Glomerular endothelial cell (primary cell): ENCODE measurements at regions not wholly inside any gene's neighbourhood (a gene's known extent, or its start where the extent isn't known, plus 50 kb on each side); places are given as distances from the start of the nearest gene placed in this dataset.
"Not testable (repeated sequence)": the region's sequence is repeated elsewhere in the genome, so short reads cannot be mapped to it uniquely, and the experiment has no call there.

Experiments
- DNase-seq: peaks from one replicate; pipeline ENCODE4 v3.0.0-alpha.2; 2011; ENCODE audit warnings: low read depth, low spot score; ENCODE audit errors: extremely low read depth

DNA sequence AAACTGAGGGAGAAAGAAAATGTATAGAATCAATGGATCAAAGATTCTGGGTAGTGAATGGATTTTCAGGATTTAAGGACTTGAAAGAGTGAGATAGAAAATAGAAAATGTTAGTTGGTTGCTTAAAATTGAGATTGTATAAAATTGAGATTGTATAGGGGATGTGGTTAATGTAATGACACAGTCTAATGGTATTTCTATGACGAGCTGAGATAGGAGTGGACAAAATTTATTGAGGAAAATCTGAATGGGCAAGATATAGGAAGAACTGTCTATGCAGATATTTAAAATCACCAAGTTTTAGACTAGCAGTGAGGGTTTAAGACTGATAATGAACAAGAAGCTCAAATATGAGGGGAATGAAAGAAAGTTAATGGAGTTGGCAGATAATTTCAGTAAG is 406.6 kb downstream of the NYAP2 start:
- no peak for DNase-seq

GRCh38 chr2:225802076-225802475 is 402.6 kb downstream of the NYAP2 start:
- DNase-seq: not testable (repeated sequence)

DNA sequence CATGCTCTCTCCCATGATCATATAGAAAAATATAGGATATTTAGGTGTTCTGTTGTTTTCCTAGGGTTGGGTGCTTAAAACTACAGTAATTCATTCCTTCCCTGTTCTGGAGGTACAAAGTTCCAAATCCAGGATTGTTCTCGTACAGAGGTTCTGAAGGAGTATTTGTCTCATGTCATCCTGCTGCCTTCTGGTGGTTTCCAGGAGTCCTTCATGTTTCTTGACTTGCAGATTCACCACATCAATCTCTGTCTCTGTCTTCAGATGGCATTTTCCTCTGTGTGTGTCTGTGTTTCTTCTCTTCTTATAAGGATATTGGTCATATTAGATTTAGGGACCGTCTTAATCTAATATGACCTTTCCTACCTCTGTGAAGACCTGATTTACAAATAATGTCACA is 397.9 kb downstream of the NYAP2 start:
- no peak for DNase-seq

DNA sequence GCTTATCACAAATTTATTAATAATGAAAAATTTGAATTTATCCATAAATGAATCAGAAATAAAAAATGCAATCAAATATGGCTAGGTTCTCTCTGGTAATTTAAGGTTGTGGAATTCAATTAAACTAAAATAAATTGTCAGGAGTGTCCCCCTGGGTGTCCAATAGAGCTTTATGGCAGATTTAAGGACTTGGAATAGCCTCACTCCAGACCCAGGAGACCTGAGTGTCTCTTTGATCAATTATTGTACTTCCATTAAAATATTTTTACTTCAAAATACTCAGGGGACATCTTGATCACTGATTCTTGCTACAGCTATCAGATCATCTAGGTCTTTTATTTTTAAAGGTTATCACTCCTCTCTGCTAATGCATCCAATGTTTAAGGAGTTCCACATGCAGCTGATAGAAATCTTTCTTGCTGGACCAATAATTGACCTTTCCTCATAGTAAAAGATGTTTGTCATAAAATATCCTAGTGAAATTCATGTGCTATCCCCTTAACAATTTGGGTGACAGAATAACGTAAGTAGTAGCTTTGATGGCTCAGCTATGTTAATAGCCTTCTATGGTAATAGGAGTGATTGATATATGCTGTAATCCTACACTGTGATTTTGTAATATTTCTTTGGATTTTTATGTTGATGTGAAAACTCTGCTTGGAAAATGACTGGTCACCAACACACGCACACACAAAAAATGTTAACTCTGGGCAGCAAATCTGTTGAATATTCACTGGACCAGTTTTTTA is 395.3 kb downstream of the NYAP2 start:
- no peak for DNase-seq

GRCh38 chr2:225793736-225794550 is 394.4 kb downstream of the NYAP2 start:
- DNase-seq: no peak

GRCh38 chr2:225788571-225789094 is 389.1 kb downstream of the NYAP2 start:
- no peak for DNase-seq

- DNase-seq: no peak
Observed at GRCh38 chr2:225787497-225787896, 388.0 kb downstream of the NYAP2 start.

DNA sequence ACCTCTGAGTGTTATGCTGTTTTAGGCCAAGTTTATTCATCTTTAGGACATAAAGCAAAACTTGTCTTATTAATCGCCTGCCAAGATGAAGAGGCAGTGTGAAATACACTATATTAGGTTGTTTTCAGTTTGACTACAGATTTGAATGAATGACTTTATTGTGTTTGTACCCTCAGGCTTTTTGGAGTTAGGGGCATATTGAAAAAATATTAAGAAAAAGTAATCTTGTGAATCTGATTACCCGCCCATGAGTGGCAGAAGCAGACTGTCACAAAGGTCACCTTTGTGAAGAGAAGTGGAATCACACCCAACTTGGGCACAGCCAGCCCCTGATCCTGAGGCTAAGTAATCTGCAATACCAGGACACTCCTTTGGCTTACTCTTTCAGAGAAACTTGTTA is 382.5 kb downstream of the NYAP2 start:
- no peak for DNase-seq

DNA sequence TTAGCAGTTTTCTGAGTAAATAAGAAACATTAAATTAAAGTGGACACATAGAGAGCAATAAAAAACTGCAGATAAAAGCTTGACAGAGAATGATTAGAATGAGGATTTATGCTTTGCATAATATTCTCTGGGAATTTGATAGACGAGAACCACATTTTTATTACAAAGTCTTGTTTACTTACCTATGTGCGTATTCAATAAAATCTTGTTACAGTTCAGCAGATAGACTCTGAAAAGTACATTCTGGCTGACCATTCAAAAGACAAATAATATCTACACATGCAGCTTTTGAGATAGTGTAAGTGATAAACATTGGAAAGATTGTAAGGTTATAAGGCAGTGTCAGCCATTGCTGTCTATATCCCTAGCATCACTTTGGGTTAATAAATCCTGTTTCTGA is 381.6 kb downstream of the NYAP2 start:
- no peak for DNase-seq

- no peak for DNase-seq
Observed at GRCh38 chr2:225779829-225780228, 380.3 kb downstream of the NYAP2 start.

DNA sequence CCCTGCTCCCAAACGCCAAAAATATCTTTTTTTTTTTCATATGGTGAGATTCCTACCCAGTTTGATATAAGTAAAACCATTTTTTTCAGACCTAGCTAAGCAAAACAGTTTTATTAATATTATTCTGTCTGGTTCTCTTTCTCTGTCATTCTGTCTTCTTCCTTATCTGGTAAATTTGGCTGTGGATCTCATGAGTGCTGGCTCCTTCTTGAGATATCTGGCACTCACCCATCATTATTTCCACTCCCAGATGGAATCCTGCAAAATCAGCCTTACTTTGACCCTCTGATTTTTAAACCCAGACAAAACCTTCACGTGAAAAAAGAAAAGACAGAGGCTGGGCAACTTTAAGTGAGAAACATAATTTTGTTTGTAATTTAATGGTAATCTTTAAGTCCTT is 373.6 kb downstream of the NYAP2 start:
- DNase-seq: no peak

DNA sequence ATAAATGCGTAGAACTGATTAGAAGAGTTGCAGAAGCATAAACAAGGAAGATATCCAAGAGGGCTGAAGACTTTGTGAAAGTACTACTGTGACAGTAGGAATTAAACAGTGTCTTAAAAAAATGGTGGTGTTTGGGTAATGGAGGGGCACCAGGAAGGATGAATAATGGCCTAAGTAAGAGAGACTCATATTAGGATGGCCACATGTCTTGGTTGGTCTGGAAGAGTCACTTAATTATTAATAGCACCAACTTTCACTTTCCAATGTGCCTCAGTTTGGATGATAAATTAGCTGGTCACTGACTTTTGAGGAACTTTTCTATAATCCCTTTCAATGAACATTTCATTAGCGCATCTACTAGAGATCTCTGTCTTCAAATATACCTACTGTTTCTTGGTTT is 372.2 kb downstream of the NYAP2 start:
- no peak for DNase-seq

GRCh38 chr2:225768741-225769140 is 369.2 kb downstream of the NYAP2 start:
- DNase-seq: no peak

DNA sequence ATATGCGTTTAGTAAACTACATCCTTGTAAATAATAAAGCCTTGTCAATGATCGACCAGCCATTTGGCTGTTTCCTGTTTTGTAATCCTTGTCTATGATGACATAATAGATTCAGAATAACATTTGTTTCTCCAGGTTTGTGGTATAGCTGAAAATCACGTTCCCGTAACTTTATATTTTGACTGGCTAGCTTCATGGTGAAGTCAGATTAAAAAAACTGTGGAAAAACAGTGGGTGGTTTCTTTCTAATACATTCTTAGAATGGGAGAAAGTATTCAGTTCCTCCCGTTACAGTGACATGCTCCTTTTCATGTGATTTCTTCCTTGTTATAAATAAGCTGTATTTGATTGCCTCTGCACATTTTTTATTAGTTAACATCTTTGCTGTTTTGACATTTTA is 366.9 kb downstream of the NYAP2 start:
- no peak for DNase-seq

DNA sequence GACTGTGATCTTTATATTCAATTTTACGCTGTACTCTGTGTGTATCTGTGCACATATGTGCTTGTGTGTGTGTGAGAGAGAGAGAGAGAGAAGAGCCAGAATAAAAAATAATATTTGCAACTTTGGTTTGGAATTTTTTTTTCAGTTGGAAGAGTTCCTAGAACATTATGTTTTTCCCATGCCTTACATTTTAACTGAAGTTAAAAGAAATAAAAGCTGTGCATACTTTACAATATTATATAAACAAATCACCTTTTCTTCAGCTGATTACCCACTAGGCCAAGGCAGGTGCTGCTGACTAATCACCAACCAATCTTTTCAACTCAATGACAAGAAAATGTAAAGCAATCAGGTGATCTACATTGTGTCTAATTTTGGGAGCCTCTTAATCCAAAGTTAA is 366.3 kb downstream of the NYAP2 start:
- no peak for DNase-seq

- DNase-seq: no peak
Observed at GRCh38 chr2:225764346-225764745, 364.8 kb downstream of the NYAP2 start.

DNA sequence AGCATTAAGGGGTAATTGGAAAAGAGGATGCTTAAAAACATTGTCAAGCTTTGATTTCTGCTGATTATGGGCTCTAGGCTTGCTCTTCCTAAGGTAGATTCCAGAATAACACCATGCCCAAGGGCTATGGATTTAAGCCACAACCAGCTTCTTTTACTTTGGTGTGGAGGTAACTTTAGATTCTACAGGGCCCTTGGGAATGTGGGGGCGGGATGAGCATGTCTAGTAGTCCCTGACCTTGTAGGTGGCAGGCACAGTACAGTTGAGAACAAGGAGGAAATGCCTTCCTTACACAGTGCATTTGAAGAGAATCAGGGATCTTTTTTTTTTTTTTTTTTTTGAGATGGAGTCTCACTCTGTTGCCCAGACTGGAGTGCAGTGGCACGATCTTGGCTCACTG is 364.2 kb downstream of the NYAP2 start:
- no peak for DNase-seq

GRCh38 chr2:225761396-225761795 is 361.9 kb downstream of the NYAP2 start:
- no peak for DNase-seq

- no peak for DNase-seq
Observed at GRCh38 chr2:225757248-225757647, 357.7 kb downstream of the NYAP2 start.

DNA sequence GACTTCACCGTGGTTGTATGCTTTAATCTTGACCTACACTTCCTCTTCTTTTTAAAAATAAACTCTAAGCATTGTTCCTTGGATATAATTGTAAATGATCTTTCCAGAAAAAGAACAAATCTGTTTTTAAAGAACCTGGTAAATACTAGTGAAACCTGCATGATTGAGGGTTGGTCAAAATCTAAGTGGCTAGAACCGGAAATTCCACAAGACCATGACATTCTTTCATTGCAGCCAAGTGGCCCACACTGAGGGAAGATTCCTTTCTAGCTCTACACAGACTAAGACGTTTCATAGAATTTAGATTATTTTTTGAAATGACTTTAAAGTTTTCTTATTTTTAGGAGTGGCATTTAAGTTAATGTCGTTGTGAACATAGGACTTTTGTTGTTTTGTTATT is 356.7 kb downstream of the NYAP2 start:
- no peak for DNase-seq

DNA sequence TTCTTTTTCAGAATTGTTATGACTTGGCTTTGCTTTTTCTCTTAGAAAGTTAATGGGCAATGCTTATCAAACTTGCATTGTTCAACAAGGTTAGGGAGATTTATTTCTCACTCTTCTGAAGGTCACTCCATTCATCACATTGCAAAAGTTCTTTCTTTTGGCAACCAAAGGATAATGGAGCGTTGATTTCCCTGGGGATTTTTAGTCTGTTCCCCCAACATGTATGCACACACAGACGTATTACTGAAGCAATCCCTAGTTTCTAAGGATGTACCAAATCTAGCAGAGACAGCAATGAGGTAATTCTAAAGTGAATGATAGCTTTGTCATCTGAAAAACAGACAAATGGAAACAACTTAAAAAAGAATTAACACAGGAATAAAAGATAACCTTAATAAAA is 349.1 kb downstream of the NYAP2 start:
- no peak for DNase-seq

DNA sequence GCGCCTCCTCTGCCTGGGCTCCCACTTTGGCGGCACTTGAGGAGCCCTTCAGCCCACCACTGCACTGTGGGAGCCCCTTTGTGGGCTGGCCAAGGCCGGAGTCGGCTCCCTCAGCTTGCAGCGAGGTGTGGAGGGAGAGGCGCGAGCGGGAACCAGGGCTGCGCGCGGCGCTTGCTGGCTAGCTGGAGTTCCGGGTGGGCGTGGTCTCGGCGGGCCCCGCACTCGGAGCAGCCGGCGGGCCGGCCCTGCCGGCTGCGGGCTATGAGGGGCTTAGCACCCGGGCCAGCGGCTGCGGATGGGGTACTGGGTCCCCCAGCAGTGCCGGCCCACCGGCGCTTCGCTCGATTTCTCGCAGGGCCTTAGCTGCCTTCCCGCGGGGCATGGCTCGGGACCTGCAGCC is 344.5 kb downstream of the NYAP2 start:
- DNase-seq: not testable (repeated sequence)
